K562 (cell line): ENCODE measurements at regions not wholly inside any gene's neighbourhood (a gene's known extent, or its start where the extent isn't known, plus 50 kb on each side); places are given as distances from the start of the nearest gene placed in this dataset.

Source experiments
- DDX20 ChIP-seq: fragments of 450-650 bp; IDR thresholded peaks from 2 replicates; pipeline ENCODE4 v1.6.1; 2016; ENCODE audit warnings: missing genetic modification characterization, low read depth, mild to moderate bottlenecking, missing compliant biosample characterization, moderate library complexity
- ESRRA ChIP-seq: fragments of 450-650 bp; IDR thresholded peaks from 2 replicates; pipeline ENCODE4 v1.6.1; 2014; ENCODE audit warnings: low read depth, mild to moderate bottlenecking, moderate library complexity, borderline replicate concordance
- GABPA ChIP-seq: fragments of 200-800 bp; sonication (Bioruptor generic); conservative IDR thresholded peaks from 2 replicates; pipeline ENCODE4 v1.6.1; 2016; ENCODE audit warnings: low read depth, missing genetic modification characterization, missing compliant biosample characterization
- HNRNPH1 ChIP-seq: fragments of 200-400 bp; formaldehyde crosslinking; optimal IDR thresholded peaks from 2 replicates; pipeline ENCODE3; 2017; ENCODE audit warnings: low read depth, mild to moderate bottlenecking, low read length, moderate library complexity
- MEF2A ChIP-seq: IDR thresholded peaks from 2 replicates; pipeline ENCODE4 v1.6.1; 2011; ENCODE audit warnings: low read depth, mild to moderate bottlenecking, low read length, moderate library complexity; ENCODE audit not compliant: control insufficient read depth
- MYC ChIP-seq, 2 experiments: fragments of 250-450 bp in 1 of 2; sonication (Bioruptor Pico) in 1 of 2; IDR thresholded peaks; 2 replicates each; pipeline versions ENCODE4 v1.5.1 to v1.6.1; 2012 to 2021; ENCODE audit warnings: low read depth in 2 of 2, borderline replicate concordance in 1 of 2, improper control_type of control experiment in 1 of 2, low read length in 1 of 2, mild to moderate bottlenecking in 1 of 2, moderate library complexity in 1 of 2
- NFYB ChIP-seq: IDR thresholded peaks from 2 replicates; pipeline ENCODE4 v1.6.1; 2011; ENCODE audit warnings: mild to moderate bottlenecking, moderate library complexity; ENCODE audit not compliant: insufficient read length; ENCODE audit errors: extremely low read depth
- SMAD4 ChIP-seq: fragments of 250-450 bp; sonication (Bioruptor Pico); conservative IDR thresholded peaks from 2 replicates; pipeline ENCODE4 v1.8.0; 2021; ENCODE audit warnings: inconsistent platforms, mild to moderate bottlenecking, moderate library complexity
- SMARCE1 ChIP-seq: fragments of 450-650 bp; IDR thresholded peaks from 2 replicates; pipeline ENCODE4 v1.7.1; 2016; ENCODE audit warnings: mild to moderate bottlenecking
- TEAD4 ChIP-seq, 2 experiments: sonication (generic) in 1 of 2; formaldehyde crosslinking in 1 of 2; IDR thresholded peaks; 2 replicates each; pipeline versions ENCODE4 v1.6.1 to v1.8.0; 2012 to 2022; ENCODE audit warnings: borderline replicate concordance in 1 of 2, inconsistent platforms in 1 of 2, low read length in 1 of 2, mild to moderate bottlenecking in 1 of 2, missing genetic modification reagents in 1 of 2
- ZFX ChIP-seq: sonication (generic); formaldehyde crosslinking; IDR thresholded peaks from 2 replicates; pipeline ENCODE4 v1.8.0; 2022; ENCODE audit warnings: mild to moderate bottlenecking, missing genetic modification reagents, moderate library complexity
- ZNF431 ChIP-seq: sonication (generic); formaldehyde crosslinking; IDR thresholded peaks from 2 replicates; pipeline ENCODE4 v1.8.0; 2022; ENCODE audit warnings: mild to moderate bottlenecking, missing genetic modification reagents
- TF ChIP-seq, protein P1 (sequence below): fragments of 250-450 bp; sonication (Bioruptor Pico); IDR thresholded peaks from 2 replicates; pipeline ENCODE4 v1.8.0; 2022; ENCODE audit warnings: moderate library complexity, mild to moderate bottlenecking, inconsistent platforms

DNA sequence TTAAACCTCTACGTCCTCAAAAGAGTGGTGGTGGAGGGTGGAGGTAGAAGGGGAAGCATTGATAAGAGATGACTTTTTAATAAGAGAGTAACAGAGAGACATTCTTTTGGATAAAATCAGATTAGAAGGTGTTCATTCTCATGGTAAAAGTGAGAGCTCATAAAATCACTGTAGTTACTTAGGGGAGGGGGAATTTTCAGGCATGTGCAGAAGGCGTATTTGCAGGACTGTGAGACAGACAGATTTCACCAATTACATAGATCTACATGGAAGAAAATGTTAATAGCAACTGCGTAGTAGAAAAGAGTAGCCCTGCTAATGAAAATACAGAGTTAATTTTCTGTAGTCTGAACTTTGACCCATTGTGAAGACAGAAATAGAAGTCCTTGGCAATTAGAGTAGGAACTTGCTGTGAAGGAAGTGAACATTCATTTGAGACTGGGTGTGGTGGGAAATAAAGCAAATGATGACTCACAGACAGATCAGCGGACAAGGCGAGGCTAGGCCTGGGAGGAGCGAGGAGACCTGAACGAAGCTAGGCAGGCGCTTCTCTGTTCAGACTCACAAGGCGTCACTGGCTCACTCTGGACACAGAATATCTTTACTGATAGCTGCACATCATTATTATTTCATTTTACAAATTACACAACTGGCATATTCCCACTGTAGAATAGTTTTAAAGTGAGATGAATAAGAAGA is 57.2 kb upstream of the FAM9C start (continued):
- TF ChIP-seq GABPA (tag) (peak; percentile 20; the same call in 1 of the 2 replicates), SMARCE1 (peak; percentile 76), HNRNPH1 (no peak), ESRRA (no peak), DDX20 (tag) (no peak), NFYB (no peak), MYC (IDR thresholded peaks at IDR 0.05; ENCODE audit: low read depth, low read length) (peak; percentile 22; the same call in 1 of the 2 replicates), MYC (CRISPR knock-in tag; IDR thresholded peaks at IDR 0.05; ENCODE audit: borderline replicate concordance, low read depth) (no peak), TEAD4 (IDR thresholded peaks at IDR 0.05; ENCODE audit: low read length) (peak; percentile 14; the same call in 1 of the 2 replicates), TEAD4 (CRISPR knock-in tag; IDR thresholded peaks at IDR 0.05; ENCODE audit: borderline replicate concordance) (no peak), ZNF431 (CRISPR knock-in tag) (no peak), MEF2A (peak; percentile 75; the same call in 1 of the 2 replicates), SMAD4 (CRISPR knock-in tag) (peak; percentile 45; the same call in 1 of the 2 replicates), ZFX (peak; percentile 30; the same call in 1 of the 2 replicates)
- TF ChIP-seq, protein P1, sequence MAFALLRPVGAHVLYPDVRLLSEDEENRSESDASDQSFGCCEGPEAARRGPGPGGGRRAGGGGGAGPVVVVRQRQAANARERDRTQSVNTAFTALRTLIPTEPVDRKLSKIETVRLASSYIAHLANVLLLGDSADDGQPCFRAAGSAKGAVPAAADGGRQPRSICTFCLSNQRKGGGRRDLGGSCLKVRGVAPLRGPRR = no peak
